Astrocyte of the spinal cord (primary cell): ENCODE measurements at regions not wholly inside any gene's neighbourhood (a gene's known extent, or its start where the extent isn't known, plus 50 kb on each side); places are given as distances from the start of the nearest gene placed in this dataset.
A peak's percentile ranks its signal among the peaks of the same experiment; 100 is the strongest.

ENCODE experiments used
- DNase-seq: peaks from one replicate; pipeline ENCODE4 v3.0.0; 2011; ENCODE audit warnings: low read depth, low spot score
- H3K4me3 ChIP-seq: 2 replicates; pipeline ENCODE4 v1.5.1; 2011; ENCODE audit warnings: low read depth, mild to moderate bottlenecking, low read length, moderate library complexity
- in situ Hi-C: cut with HindIII; loops from 2 replicates; pipeline ENCODE4 v1.10.0; 2017; ENCODE audit warnings: low sequenced_read_pairs
- TF ChIP-seq, protein P1 (sequence below): IDR thresholded peaks from 2 replicates; pipeline ENCODE4 v1.5.1; 2012; ENCODE audit warnings: low read depth, mild to moderate bottlenecking, low read length, inconsistent platforms

DNA sequence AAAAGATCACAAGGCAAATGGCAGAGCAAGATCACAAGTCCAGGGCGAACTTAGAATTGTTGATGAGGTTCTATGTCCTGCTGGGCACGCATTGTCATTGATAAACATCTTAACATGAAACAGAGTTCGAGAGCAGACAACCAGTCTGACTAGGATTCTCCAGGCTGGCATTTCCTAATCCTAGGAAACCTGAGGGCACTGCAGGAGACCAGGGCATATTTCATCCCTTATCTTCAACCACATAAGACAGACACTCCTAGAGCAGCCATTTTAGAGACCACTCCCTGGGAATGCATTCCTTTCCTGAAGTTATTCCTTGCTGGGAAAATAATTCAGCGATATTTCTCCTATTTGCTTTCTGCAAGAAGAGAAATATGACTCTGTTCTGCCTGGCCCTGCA is 1199.9 kb downstream of the SI start:
- no peak overlapping the region for H3K4me3 ChIP-seq
- in situ Hi-C loops, result no loop called here
- no peak for DNase-seq
- TF ChIP-seq, protein P1, sequence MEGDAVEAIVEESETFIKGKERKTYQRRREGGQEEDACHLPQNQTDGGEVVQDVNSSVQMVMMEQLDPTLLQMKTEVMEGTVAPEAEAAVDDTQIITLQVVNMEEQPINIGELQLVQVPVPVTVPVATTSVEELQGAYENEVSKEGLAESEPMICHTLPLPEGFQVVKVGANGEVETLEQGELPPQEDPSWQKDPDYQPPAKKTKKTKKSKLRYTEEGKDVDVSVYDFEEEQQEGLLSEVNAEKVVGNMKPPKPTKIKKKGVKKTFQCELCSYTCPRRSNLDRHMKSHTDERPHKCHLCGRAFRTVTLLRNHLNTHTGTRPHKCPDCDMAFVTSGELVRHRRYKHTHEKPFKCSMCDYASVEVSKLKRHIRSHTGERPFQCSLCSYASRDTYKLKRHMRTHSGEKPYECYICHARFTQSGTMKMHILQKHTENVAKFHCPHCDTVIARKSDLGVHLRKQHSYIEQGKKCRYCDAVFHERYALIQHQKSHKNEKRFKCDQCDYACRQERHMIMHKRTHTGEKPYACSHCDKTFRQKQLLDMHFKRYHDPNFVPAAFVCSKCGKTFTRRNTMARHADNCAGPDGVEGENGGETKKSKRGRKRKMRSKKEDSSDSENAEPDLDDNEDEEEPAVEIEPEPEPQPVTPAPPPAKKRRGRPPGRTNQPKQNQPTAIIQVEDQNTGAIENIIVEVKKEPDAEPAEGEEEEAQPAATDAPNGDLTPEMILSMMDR, result no peak

DNA sequence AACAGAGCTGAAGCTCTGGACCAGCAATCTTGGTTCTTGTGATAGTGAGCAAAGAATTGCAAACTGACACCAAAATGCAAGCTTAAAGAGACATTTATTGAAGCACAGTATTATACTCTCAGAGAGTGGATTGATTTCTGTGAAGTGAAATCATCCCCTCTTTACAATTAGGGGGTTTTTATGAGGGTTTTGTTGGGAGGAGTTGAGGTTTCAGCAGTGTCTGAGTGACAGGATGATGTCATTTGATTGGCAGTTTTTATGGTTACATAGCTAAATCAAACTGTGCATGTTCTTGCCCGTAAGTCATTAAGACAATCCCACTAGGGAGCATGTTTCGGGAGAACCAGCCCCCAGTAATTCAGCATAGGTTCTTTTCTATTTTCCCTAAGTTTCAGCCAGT is 1200.5 kb downstream of the SI start:
- no peak for DNase-seq
- no peak overlapping the region for H3K4me3 ChIP-seq
- in situ Hi-C loops, result no loop called here
- TF ChIP-seq, protein P1, result no peak

DNA sequence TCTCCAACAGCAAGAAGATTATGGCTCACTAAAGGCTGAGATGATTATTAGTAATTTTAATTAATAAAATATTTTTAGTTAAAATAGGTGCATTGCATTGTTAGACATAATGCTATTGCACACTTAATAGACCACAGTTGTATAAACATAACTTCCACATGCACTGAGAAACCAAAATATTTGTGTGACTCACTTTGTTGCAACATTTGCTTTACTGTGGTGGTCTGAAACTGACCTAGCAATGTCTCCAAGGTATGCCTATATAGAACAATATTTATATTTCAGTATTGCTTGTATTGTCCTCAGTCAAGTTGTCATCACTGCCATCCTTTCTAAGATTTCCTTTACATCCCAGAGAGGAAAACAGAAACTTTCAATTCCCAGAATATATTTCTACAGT is 1215.2 kb downstream of the SI start:
- TF ChIP-seq, protein P1, result no peak
- H3K4me3 ChIP-seq, result no peak overlapping the region
- in situ Hi-C loops, result no loop called here
- peak; percentile 19 for DNase-seq

DNA sequence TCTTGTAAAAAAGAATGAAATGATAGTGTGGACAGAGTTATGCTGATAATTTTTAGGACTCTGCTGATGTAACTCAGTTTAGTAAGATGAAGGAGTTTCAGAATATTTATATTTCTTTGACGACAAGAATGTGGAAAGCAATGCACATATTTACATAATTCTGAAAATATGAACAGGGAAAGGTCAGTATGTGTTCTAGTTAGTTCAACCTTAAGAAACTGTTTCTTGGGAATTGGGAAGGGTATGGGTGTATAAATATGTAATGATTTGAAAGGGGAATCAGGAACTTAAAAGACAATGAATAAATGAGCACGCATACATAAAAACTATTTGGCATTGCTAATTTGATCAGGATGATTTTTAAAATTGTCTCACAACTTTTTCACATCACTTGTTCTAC is 1226.1 kb downstream of the SI start:
- in situ Hi-C loops, result no loop called here
- TF ChIP-seq, protein P1, result no peak
- DNase-seq, result no peak
- H3K4me3 ChIP-seq, result no peak overlapping the region

DNA sequence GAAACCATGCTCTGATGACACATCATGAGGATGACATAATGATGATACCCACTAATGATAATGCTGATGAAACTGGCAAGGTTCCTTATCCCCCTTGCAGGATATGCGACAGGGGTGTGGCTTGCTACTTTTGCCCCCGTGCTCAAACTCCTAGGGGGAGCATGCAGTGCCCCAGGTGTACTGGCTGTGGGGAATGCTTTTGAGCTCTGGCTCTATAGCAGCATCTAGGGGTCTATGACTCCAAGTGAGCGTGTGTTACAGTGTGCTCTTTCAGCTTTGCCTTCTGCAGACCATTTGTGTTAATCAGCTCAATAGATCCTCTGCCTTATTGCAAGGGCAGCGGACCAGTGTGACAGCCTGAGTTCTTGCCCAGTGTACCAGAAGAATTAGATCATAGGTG is 1239.5 kb downstream of the SI start:
- TF ChIP-seq, protein P1, result no peak
- DNase-seq, result no peak
- no peak overlapping the region for H3K4me3 ChIP-seq
- in situ Hi-C loops, result no loop called here

DNA sequence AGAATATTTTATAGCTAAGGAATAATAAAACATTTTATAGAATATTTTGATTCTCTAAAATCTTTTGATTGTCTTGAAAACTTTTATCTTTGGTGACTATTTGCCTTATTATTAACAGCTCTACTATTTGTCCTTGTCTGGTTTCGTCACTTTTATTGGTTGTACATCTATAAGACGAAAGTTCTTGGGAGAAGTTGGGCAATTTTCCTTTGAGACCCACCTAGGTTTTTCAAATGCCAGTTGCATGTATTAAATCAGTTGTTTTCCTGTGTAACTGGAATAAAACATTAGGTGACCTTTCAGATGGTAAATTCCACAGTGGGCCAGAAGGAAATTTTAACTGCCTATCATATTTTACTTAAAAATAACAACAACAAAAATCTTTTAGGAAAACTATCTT is 1245.7 kb downstream of the SI start:
- TF ChIP-seq, protein P1, result no peak
- H3K4me3 ChIP-seq, result no peak overlapping the region
- in situ Hi-C loops, result no loop called here
- DNase-seq, result no peak

DNA sequence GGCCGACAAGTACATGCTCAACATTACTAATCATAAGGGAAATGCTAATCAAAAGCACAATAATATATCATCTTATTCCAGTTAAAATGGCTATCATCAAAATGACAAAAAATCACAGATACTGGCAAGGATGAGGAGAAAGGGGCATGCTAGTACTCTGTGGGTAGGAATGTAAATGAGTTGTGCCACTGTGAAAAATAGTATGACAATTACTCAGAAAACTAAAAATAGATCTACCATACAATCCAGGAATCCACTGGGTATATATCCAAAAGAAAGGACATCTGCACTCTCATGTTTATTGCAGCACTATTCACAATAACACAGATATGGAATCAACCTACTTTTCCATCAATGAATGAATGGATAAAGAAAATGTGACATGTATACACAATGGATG is 1256.5 kb downstream of the SI start:
- TF ChIP-seq, protein P1, result no peak
- in situ Hi-C loops, result no loop called here
- H3K4me3 ChIP-seq, result no peak overlapping the region
- DNase-seq, result no peak
